Bronchial epithelial cell (primary cell): ENCODE measurements at regions not wholly inside any gene's neighbourhood (a gene's known extent, or its start where the extent isn't known, plus 50 kb on each side); places are given as distances from the start of the nearest gene placed in this dataset.

Source experiments
- DNase-seq: peaks from one replicate; pipeline ENCODE4 v3.0.0-alpha.2; 2010; ENCODE audit warnings: low read depth
- FAIRE-seq: peaks from 2 replicates; lab custom pipeline; 2011; peaks lifted over from hg19 to GRCh38; lab: Jason Lieb, UNC
- H3K27me3 ChIP-seq: 2 replicates; pipeline ENCODE4 v1.5.1; 2011; ENCODE audit warnings: low read length; ENCODE audit not compliant: control insufficient read depth, insufficient read depth
- H3K36me3 ChIP-seq: 2 replicates; pipeline ENCODE4 v1.5.1; 2011; ENCODE audit warnings: low read length; ENCODE audit not compliant: control insufficient read depth, insufficient read depth
- H3K4me3 ChIP-seq: 2 replicates; pipeline ENCODE4 v1.5.1; 2011; ENCODE audit warnings: mild to moderate bottlenecking, low read depth, low read length, control low read depth
- CTCF ChIP-seq: IDR thresholded peaks from 2 replicates; pipeline ENCODE4 v1.5.1; 2011; ENCODE audit warnings: mild to moderate bottlenecking, moderate library complexity, low read length, control low read depth, inconsistent platforms; ENCODE audit not compliant: insufficient read depth, severe bottlenecking

- H3K27me3 ChIP-seq = no peaks in the 10 kb centered on the region
- no peaks in the 10 kb centered on the region for H3K36me3 ChIP-seq
- FAIRE-seq (no peak), DNase-seq (no peak)
- TF ChIP-seq CTCF = no peak
- no peak overlapping the region for H3K4me3 ChIP-seq
These were observed 262.4 kb downstream of the TTC6 start for GRCh38 chr14:37857774-37858266.

- no peak for TF ChIP-seq CTCF
- H3K4me3 ChIP-seq = no peak overlapping the region
- FAIRE-seq (no peak), DNase-seq (no peak)
- no peaks in the 10 kb centered on the region for H3K36me3 ChIP-seq
- H3K27me3 ChIP-seq = no peaks in the 10 kb centered on the region
These were observed 263.3 kb downstream of the TTC6 start for GRCh38 chr14:37858733-37859132.

- no peaks in the 10 kb centered on the region for H3K27me3 ChIP-seq
- no peaks in the 10 kb centered on the region for H3K36me3 ChIP-seq
- DNase-seq (no peak), FAIRE-seq (no peak)
- H3K4me3 ChIP-seq = no peak overlapping the region
- TF ChIP-seq CTCF = no peak
These were observed 263.7 kb downstream of the TTC6 start for GRCh38 chr14:37859177-37859576.

- DNase-seq (no peak), FAIRE-seq (no peak)
- Histone ChIP-seq H3K4me3 (no peak overlapping the region), H3K36me3 (no peaks in the 10 kb centered on the region), H3K27me3 (no peaks in the 10 kb centered on the region)
- no peak for TF ChIP-seq CTCF
These were observed 266.8 kb downstream of the TTC6 start for GRCh38 chr14:37862263-37862662.

- no peak for TF ChIP-seq CTCF
- no peaks in the 10 kb centered on the region for H3K36me3 ChIP-seq
- H3K4me3 ChIP-seq = no peak overlapping the region
- no peak for FAIRE-seq
- no peaks in the 10 kb centered on the region for H3K27me3 ChIP-seq
- DNase-seq = no peak
These were observed 268.7 kb downstream of the TTC6 start for GRCh38 chr14:37864128-37864527.
